H1 (cell line): ENCODE measurements at regions not wholly inside any gene's neighbourhood (a gene's known extent, or its start where the extent isn't known, plus 50 kb on each side); places are given as distances from the start of the nearest gene placed in this dataset.

Experiments
- CBX5 ChIP-seq: fragments of 300-800, 300-1000 bp; sonication (generic); IDR thresholded peaks from 2 replicates; pipeline ENCODE4 v1.7.1; 2016; ENCODE audit warnings: antibody characterized with exemption, low read length, low read depth
- CHD1 ChIP-seq: IDR thresholded peaks from 2 replicates; pipeline ENCODE4 v1.6.1; 2012; ENCODE audit warnings: low read depth, low read length, improper control_type of control experiment
- CHD2 ChIP-seq: IDR thresholded peaks from 2 replicates; pipeline ENCODE4 v1.6.1; 2012; ENCODE audit warnings: low read length, improper control_type of control experiment
- CTCF ChIP-seq, 3 experiments: IDR thresholded peaks; 1 replicate in 2 of 3; 2 replicates in 1 of 3; pipeline versions ENCODE4 v1.5.1 to v1.6.1; 2011; ENCODE audit warnings: low read length in 3 of 3, mild to moderate bottlenecking in 3 of 3, inconsistent platforms in 2 of 3, low read depth in 1 of 3, moderate library complexity in 1 of 3; ENCODE audit not compliant: insufficient read depth in 1 of 3; ENCODE audit errors: control extremely low read depth in 1 of 3
- E2F6 ChIP-seq: IDR thresholded peaks from 2 replicates; pipeline ENCODE4 v1.6.1; 2012; ENCODE audit warnings: inconsistent platforms
- EP300 ChIP-seq, 2 experiments: IDR thresholded peaks; 1 replicate in 1 of 2; 2 replicates in 1 of 2; pipeline ENCODE4 v1.6.1; 2011 to 2012; ENCODE audit warnings: low read depth in 2 of 2, low read length in 2 of 2, mild to moderate bottlenecking in 2 of 2, borderline replicate concordance in 1 of 2, inconsistent platforms in 1 of 2, moderate library complexity in 1 of 2
- EZH2 ChIP-seq: fragments of 200-600 bp; sonication (generic); IDR thresholded peaks from 2 replicates; pipeline ENCODE4 v1.7.1; 2012; ENCODE audit warnings: low read depth, mild to moderate bottlenecking, moderate library complexity, low read length, inconsistent platforms; ENCODE audit not compliant: severe bottlenecking
- GABPA ChIP-seq: IDR thresholded peaks from 2 replicates; pipeline ENCODE4 v1.6.1; 2011; ENCODE audit warnings: mild to moderate bottlenecking, low read length, moderate library complexity, borderline replicate concordance; ENCODE audit not compliant: insufficient read depth
- RFX5 ChIP-seq: IDR thresholded peaks from 2 replicates; pipeline ENCODE4 v1.6.1; 2011; ENCODE audit warnings: low read depth, low read length, improper control_type of control experiment, borderline replicate concordance
- SRF ChIP-seq: IDR thresholded peaks from 2 replicates; pipeline ENCODE4 v1.6.1; 2011; ENCODE audit warnings: mild to moderate bottlenecking, low read depth, low read length, moderate library complexity
- TAF1 ChIP-seq: IDR thresholded peaks from 2 replicates; pipeline ENCODE4 v1.6.1; 2011; ENCODE audit warnings: mild to moderate bottlenecking, low read depth, low read length

GRCh38 chr7:117995850-117996650 is 122.8 kb upstream of the CTTNBP2 start:
- TF ChIP-seq EP300 (IDR thresholded peaks at IDR 0.05; ENCODE audit: borderline replicate concordance in 1 of 2, low read depth in 2 of 2, low read length in 2 of 2), result no peak
- no peak for TF ChIP-seq GABPA
- no peak for TF ChIP-seq CTCF (IDR thresholded peaks at IDR 0.05; ENCODE audit: control extremely low read depth in 1 of 3, insufficient read depth in 1 of 3, low read depth in 1 of 3, low read length in 3 of 3)
- TF ChIP-seq CHD1, result no peak
- TF ChIP-seq CHD2, result no peak
- TF ChIP-seq RFX5, result no peak
- no peak for TF ChIP-seq EZH2
- no peak for TF ChIP-seq SRF
- TF ChIP-seq CBX5, result no peak
- TF ChIP-seq TAF1, result no peak
- no peak for TF ChIP-seq E2F6
